Adrenal gland (tissue), 5 donors: ENCODE measurements at regions not wholly inside any gene's neighbourhood (a gene's known extent, or its start where the extent isn't known, plus 50 kb on each side); places are given as distances from the start of the nearest gene placed in this dataset.

Experiments
- POLR2A ChIP-seq, 2 donors: fragments of 450-650 bp; IDR thresholded peaks; one replicate each; pipeline ENCODE4 v1.6.1; 2017; ENCODE audit warnings: antibody characterized with exemption in 2 of 2, mild to moderate bottlenecking in 2 of 2, moderate library complexity in 1 of 2
- TF ChIP-seq, protein P1 (sequence below), 6 experiments: fragments of 450-650 bp in 4 of 6; fragments of 200-600 bp in 2 of 6; sonication (generic) in 1 of 6; IDR thresholded peaks; 1 replicate in 5 of 6; 2 replicates in 1 of 6; pipeline versions ENCODE4 v1.5.1 to v1.8.0; 2016 to 2021; ENCODE audit warnings: antibody characterized with exemption in 6 of 6, mild to moderate bottlenecking in 2 of 6, moderate library complexity in 1 of 6
- donor health status: DM: no; HTN: no; CAD: no.

DNA sequence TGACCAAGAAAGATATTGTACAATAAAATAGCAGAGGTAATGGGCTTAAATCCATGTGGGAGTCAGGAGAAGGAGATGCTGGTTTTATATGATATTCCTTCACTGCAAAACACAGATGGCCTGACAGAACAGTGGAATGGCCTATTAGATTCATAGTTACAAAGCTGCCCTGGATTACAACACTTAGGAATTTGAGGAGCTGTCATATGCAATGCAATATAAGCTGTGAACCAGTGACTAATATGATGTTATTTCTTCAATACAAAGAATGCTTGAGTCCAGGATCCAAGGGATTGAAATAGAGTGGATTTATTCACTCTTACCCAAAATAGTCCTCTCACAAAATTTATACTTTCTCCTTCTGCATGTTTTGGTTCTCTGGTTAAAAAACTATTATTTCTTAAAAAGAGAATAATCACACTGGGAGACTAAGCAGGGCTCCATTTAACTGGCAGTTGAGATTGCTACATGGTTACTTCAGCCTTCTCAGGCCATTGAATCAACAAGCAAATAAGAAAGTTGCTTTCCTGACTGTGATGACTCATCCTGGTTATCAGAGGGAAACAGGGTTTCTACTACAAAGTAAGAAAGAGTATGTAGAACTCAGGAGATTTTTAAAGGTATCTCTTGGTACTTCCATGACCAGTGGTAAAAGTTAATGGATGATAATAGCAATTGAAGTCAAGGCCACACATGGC, 79.8 kb upstream of the ZPLD1 start:
- TF ChIP-seq, protein P1, sequence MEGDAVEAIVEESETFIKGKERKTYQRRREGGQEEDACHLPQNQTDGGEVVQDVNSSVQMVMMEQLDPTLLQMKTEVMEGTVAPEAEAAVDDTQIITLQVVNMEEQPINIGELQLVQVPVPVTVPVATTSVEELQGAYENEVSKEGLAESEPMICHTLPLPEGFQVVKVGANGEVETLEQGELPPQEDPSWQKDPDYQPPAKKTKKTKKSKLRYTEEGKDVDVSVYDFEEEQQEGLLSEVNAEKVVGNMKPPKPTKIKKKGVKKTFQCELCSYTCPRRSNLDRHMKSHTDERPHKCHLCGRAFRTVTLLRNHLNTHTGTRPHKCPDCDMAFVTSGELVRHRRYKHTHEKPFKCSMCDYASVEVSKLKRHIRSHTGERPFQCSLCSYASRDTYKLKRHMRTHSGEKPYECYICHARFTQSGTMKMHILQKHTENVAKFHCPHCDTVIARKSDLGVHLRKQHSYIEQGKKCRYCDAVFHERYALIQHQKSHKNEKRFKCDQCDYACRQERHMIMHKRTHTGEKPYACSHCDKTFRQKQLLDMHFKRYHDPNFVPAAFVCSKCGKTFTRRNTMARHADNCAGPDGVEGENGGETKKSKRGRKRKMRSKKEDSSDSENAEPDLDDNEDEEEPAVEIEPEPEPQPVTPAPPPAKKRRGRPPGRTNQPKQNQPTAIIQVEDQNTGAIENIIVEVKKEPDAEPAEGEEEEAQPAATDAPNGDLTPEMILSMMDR (IDR thresholded peaks at IDR 0.05): no peak
- no peak for TF ChIP-seq POLR2A (IDR thresholded peaks at IDR 0.05)
